AG09309 (cell line): ENCODE measurements at regions not wholly inside any gene's neighbourhood (a gene's known extent, or its start where the extent isn't known, plus 50 kb on each side); places are given as distances from the start of the nearest gene placed in this dataset.
"Not testable (repeated sequence)": the region's sequence is repeated elsewhere in the genome, so short reads cannot be mapped to it uniquely, and the experiment has no call there.

Experiments
- DNase-seq: peaks from one replicate; pipeline ENCODE4 v3.0.0-alpha.2; 2010; ENCODE audit warnings: low read depth
- H3K4me3 ChIP-seq: 2 replicates; pipeline ENCODE4 v1.5.1; 2011; ENCODE audit warnings: mild to moderate bottlenecking, low read depth, low read length, moderate library complexity; ENCODE audit not compliant: control insufficient read depth
- CTCF ChIP-seq: IDR thresholded peaks from 2 replicates; pipeline ENCODE4 v1.5.1; 2011; ENCODE audit warnings: mild to moderate bottlenecking, low read depth, low read length, inconsistent platforms; ENCODE audit not compliant: insufficient read depth, control insufficient read depth; ENCODE audit errors: missing control alignments

DNA sequence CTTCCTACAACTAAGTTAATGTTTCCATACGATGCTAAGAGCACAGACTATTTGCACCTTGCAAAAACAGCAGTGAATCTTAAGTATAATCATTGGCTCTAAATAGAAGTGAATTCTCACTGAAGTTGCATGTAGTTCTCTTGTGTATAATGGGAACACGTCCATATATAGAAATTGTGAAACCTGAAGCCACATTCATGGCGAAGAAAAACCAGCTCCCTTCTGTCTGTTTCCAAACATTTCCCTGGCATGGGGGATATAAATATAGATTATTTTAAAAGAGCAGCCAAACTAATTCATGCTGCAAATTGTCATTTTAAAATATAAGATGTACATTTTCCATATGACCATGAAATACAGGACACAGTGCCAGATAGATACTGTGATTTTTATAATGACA is 71.1 kb downstream of the TRAM1L1 start:
- TF ChIP-seq CTCF: no peak
- DNase-seq: no peak
- H3K4me3 ChIP-seq: no peak overlapping the region

DNA sequence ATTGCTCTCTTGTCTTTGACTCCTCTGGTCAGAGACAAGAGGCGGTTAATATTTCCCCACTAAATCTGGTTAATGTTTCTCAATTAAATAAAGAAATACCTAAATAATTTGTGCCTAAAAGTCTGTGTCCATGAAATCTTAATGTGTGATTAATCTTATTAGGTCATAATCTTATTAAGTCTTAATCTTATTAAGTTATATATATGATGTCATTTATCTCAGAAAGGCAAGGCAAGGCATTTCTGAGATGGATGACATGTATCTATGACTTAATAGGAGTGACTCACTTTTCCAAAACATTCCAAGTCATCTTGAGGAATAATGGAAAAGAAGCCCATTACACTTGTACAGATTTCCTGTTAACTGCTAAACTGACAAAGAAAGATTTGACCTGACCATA is 74.7 kb downstream of the TRAM1L1 start:
- DNase-seq: no peak
- no peak for TF ChIP-seq CTCF

DNA sequence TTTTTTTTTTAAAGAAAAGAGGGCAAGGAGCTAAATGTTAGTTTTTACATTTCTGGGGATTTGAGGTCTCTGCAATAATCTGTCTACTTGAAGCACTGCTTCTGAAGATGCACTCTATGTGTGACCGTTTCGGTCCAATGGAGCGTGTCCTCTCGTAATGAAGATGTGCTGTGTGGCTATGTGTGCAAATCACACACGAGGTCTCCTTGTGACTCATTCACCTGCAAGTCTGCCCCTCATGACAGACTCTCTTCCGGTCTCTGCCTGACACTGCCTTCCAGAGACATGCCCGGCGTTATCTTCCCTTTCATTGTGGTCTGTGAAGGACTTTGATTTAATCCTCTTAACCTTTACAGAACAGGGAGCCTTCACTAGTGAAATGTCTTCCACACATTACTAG is 84.3 kb downstream of the TRAM1L1 start:
- H3K4me3 ChIP-seq: no peak overlapping the region
- DNase-seq: no peak
- TF ChIP-seq CTCF: no peak

More for the DNA sequence above, 74.7 kb downstream of the TRAM1L1 start:
- no peak overlapping the region for H3K4me3 ChIP-seq

DNA sequence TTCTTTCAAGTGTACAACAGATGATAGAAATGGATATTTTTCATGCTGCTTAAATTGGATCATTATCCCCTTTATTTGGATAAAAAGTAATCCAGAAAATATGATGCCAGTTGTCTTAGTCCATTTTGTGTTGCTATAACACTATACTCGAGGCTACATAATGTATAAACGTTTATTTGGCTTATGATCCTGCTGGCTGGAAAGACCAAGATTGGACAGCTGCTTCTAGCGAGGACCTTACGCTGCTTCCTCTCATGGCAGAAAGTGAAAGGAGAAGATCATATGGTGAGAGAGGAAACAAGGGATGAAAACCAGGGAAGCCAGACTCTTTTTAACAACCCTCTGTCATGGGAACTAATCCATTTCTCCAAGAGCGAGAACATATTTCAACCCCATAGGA is 102.7 kb downstream of the TRAM1L1 start:
- no peak for TF ChIP-seq CTCF
- H3K4me3 ChIP-seq: no peak overlapping the region
- no peak for DNase-seq

DNA sequence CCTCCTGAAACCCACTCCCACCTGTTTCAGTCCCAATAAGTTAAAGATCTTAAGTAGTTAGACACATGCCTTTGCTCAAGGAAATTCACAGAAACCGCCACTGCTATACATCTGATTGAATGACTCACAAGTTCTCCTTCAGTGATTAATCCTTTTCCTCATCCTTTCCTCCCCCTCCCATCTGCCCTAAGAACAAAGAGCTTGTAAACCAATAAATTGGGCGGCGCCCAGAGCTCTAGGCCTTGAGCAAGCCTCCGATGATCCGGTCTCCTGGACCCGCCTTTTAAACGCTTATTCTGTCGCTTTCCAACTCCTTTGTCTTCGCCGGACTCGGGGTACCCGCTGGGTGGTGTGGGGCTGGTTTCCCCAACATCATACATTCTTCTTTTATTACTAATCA is 104.9 kb downstream of the TRAM1L1 start:
- not testable (repeated sequence) for DNase-seq, H3K4me3 ChIP-seq

DNA sequence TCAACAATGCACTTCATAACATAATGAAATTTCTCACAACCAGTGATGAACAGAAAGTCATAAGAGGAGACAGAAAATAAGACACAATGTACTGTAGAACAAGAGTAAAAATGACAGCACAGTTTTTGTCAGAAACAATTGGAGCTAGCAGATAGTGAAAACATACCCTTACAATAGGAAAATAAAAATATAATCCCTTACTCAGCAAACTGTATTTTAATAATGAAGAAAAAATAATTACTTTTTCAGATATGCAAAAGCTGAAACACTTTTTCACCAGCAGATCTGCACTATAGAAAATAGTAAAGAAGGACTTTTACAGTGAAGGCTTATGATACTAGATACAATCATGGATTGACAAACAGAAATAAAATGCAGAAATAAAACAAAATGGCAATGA is 126.3 kb downstream of the TRAM1L1 start:
- no peak for DNase-seq
- no peak for TF ChIP-seq CTCF

DNA sequence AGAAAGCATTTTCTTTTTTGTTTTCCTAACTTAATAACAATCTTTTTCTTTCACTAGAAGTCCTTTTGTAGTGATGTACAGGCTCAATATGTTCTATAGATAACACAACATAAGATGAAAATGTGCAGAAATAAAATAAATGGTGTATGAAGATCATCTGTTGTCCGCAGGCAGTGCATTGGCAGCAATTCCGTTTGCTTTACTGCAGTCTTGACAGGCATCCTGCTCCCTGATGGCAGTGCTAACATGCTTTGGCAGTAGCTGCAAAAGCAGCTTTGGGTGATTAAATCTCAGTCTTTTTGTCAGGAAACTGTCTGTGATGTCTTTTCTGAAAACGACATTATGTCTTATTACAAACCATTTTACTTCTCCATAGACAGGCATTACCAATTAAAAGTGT is 131.4 kb downstream of the TRAM1L1 start:
- no peak overlapping the region for H3K4me3 ChIP-seq
- no peak for TF ChIP-seq CTCF
- DNase-seq: no peak

More for the DNA sequence above, 126.3 kb downstream of the TRAM1L1 start:
- no peak overlapping the region for H3K4me3 ChIP-seq
